DND-41 (cell line): ENCODE measurements at regions not wholly inside any gene's neighbourhood (a gene's known extent, or its start where the extent isn't known, plus 50 kb on each side); places are given as distances from the start of the nearest gene placed in this dataset.

Source experiments
- ATAC-seq: fragments of 200-7000 bp; cut with Tn5 transposase; 3 replicates; pipeline ENCODE4 v1.9.1; 2021; ENCODE audit warnings: low read depth; ENCODE audit not compliant: insufficient read depth
- DNase-seq: peaks from one replicate; pipeline ENCODE4 v3.0.0-alpha.2; 2020
- H2AFZ ChIP-seq: 2 replicates; pipeline ENCODE4 v1.6.0; 2012; ENCODE audit warnings: low read depth, low read length
- H3K27ac ChIP-seq: 2 replicates; pipeline ENCODE4 v1.5.1; 2012; ENCODE audit warnings: low read length, inconsistent platforms
- H3K27me3 ChIP-seq: fragments of 200-600 bp; sonication (generic); 2 replicates; pipeline ENCODE4 v1.6.0; 2012; ENCODE audit warnings: low read length, mild to moderate bottlenecking, inconsistent platforms; ENCODE audit not compliant: insufficient read depth, poor library complexity
- H3K36me3 ChIP-seq: 2 replicates; pipeline ENCODE4 v1.5.1; 2012; ENCODE audit warnings: low read length, inconsistent platforms; ENCODE audit not compliant: insufficient read depth
- H3K4me1 ChIP-seq: 2 replicates; pipeline ENCODE4 v1.5.1; 2012; ENCODE audit warnings: mild to moderate bottlenecking, low read length; ENCODE audit not compliant: insufficient read depth
- H3K4me2 ChIP-seq: 2 replicates; pipeline ENCODE4 v1.6.0; 2012; ENCODE audit warnings: mild to moderate bottlenecking, moderate library complexity, low read length, inconsistent platforms; ENCODE audit not compliant: insufficient read depth
- H3K4me3 ChIP-seq, 2 experiments: fragments of 200-600 bp in 1 of 2; shearing (Covaris generic) in 1 of 2; 2 replicates each; pipeline ENCODE4 v1.5.1; 2012 to 2016; ENCODE audit warnings: inconsistent platforms in 2 of 2, low read length in 2 of 2, mild to moderate bottlenecking in 2 of 2, low read depth in 1 of 2, moderate library complexity in 1 of 2
- H3K79me2 ChIP-seq: 2 replicates; pipeline ENCODE4 v1.6.0; 2012; ENCODE audit warnings: low read length, inconsistent platforms; ENCODE audit not compliant: insufficient read depth
- H3K9ac ChIP-seq: 2 replicates; pipeline ENCODE4 v1.6.0; 2012; ENCODE audit warnings: low read depth, mild to moderate bottlenecking, inconsistent platforms, low read length, moderate library complexity
- H3K9me3 ChIP-seq: 2 replicates; pipeline ENCODE4 v1.5.1; 2012; ENCODE audit warnings: low read length, moderate library complexity, mild to moderate bottlenecking, inconsistent platforms; ENCODE audit not compliant: insufficient read depth, severe bottlenecking
- H4K20me1 ChIP-seq: 2 replicates; pipeline ENCODE4 v1.6.0; 2012; ENCODE audit warnings: low read length; ENCODE audit not compliant: insufficient read depth
- CTCF ChIP-seq: IDR thresholded peaks from 2 replicates; pipeline ENCODE4 v1.5.1; 2012; ENCODE audit warnings: borderline replicate concordance, low read length, moderate library complexity, mild to moderate bottlenecking; ENCODE audit not compliant: poor library complexity, severe bottlenecking; ENCODE audit errors: extremely low read depth
- EZH2 ChIP-seq: IDR thresholded peaks from 3 replicates; pipeline ENCODE4 v1.6.1; 2012; ENCODE audit warnings: borderline replicate concordance, low read depth, mild to moderate bottlenecking, moderate library complexity, low read length, inconsistent platforms; ENCODE audit not compliant: severe bottlenecking

DNA sequence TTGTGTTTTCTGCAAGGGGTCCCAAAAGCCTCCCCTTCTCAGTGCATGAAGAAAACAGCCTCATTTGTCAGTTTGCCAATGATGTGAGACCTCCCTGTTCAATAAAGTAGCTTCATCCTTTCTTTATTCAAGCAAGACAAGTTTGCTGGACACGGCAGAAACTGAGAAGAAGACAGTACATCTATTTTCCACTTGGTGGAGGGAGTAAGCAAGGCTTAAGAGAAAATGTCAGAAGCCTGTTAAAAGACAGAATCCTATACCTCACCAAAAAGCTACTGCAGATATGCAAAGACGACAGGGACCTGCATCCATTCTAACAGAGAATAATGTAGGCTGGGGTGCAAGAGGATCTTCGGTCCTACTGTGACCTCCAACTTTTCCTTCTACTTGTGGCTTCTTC, 506.8 kb upstream of the VRK2 start:
- Histone ChIP-seq H3K9ac (no peak overlapping the region), H4K20me1 (no peaks in the 10 kb centered on the region), H3K27ac (no peak overlapping the region), H3K27me3 (no peaks in the 10 kb centered on the region), H3K9me3 (no peaks in the 10 kb centered on the region), H2AFZ (no peak overlapping the region), H3K36me3 (no peaks in the 10 kb centered on the region), H3K4me1 (no peaks in the 10 kb centered on the region), H3K79me2 (no peaks in the 10 kb centered on the region), H3K4me3 (no peak overlapping the region), H3K4me2 (no peak overlapping the region)
- TF ChIP-seq CTCF = no peak
- no peak for TF ChIP-seq EZH2
- DNase-seq (no peak), ATAC-seq (no peak)

- Histone ChIP-seq H3K79me2 (no peaks in the 10 kb centered on the region), H3K9me3 (no peaks in the 10 kb centered on the region), H3K36me3 (no peaks in the 10 kb centered on the region), H3K27ac (no peak overlapping the region), H3K27me3 (no peaks in the 10 kb centered on the region), H3K4me1 (no peaks in the 10 kb centered on the region), H4K20me1 (no peaks in the 10 kb centered on the region), H3K9ac (no peak overlapping the region), H3K4me2 (no peak overlapping the region), H2AFZ (no peak overlapping the region), H3K4me3 (no peak overlapping the region)
- no peak for TF ChIP-seq CTCF
- no peak for TF ChIP-seq EZH2
- ATAC-seq = no peak
- DNase-seq = no peak
These were observed 504.5 kb upstream of the VRK2 start for GRCh38 chr2:57542081-57542480.

DNA sequence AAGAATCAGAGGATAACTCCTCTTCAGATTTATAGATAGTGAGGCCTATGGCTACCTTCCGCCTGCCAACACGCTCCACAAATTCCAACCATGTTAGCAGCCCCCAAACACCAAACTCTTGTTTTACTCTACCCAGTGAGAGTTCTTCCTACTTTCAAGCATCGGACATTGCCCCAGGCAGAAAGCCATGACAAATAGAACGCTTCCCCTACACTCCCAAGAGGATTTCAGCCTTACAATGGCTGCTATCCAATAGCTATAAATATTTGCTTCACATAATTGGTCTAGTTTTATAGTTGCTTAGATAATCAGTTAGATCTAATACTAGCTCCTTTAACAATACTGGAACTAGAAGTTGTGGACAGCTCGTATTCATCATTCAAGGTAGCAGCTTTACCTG, 503.4 kb upstream of the VRK2 start:
- Histone ChIP-seq H2AFZ (no peak overlapping the region), H3K4me1 (no peaks in the 10 kb centered on the region), H3K9me3 (no peaks in the 10 kb centered on the region), H3K4me3 (no peak overlapping the region), H3K36me3 (no peaks in the 10 kb centered on the region), H3K9ac (no peak overlapping the region), H3K4me2 (no peak overlapping the region), H3K27me3 (no peaks in the 10 kb centered on the region), H4K20me1 (no peaks in the 10 kb centered on the region), H3K27ac (no peak overlapping the region), H3K79me2 (no peaks in the 10 kb centered on the region)
- no peak for ATAC-seq
- DNase-seq = no peak
- TF ChIP-seq CTCF = no peak
- no peak for TF ChIP-seq EZH2

DNA sequence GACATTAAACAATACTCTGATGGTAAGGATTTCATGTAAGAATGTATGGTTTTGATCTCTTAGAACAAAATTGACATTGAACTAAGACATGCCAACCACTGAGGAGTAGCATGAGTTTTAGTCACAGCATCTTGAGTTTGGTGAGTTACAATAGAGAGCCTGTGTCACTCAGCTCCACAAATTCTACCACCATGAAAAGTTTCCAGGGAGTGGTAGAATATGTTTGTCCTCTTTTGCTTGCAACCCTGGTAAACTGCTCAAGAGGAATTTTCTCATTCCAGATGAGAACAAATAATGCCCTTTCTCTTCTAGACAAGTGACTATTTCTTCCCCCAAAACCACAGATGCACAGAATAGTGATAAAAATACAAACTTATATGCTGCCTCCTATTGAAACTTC, 502.0 kb upstream of the VRK2 start:
- Histone ChIP-seq H4K20me1 (no peaks in the 10 kb centered on the region), H3K27me3 (no peaks in the 10 kb centered on the region), H2AFZ (no peak overlapping the region), H3K4me3 (no peak overlapping the region), H3K9ac (no peak overlapping the region), H3K27ac (no peak overlapping the region), H3K9me3 (no peaks in the 10 kb centered on the region), H3K79me2 (no peaks in the 10 kb centered on the region), H3K36me3 (no peaks in the 10 kb centered on the region), H3K4me1 (no peaks in the 10 kb centered on the region), H3K4me2 (no peak overlapping the region)
- TF ChIP-seq CTCF (no peak), EZH2 (no peak)
- no peak for ATAC-seq
- no peak for DNase-seq
